GM18526 (cell line): ENCODE measurements at regions not wholly inside any gene's neighbourhood (a gene's known extent, or its start where the extent isn't known, plus 50 kb on each side); places are given as distances from the start of the nearest gene placed in this dataset.

Source experiments
- POLR2A ChIP-seq: IDR thresholded peaks from 3 replicates; pipeline ENCODE4 v1.6.1; 2011; ENCODE audit not compliant: insufficient read length; ENCODE audit errors: extremely low read depth

- TF ChIP-seq POLR2A, result no peak
These were observed 192.8 kb upstream of the EEA1 start for GRCh38 chr12:93121729-93122488.

DNA sequence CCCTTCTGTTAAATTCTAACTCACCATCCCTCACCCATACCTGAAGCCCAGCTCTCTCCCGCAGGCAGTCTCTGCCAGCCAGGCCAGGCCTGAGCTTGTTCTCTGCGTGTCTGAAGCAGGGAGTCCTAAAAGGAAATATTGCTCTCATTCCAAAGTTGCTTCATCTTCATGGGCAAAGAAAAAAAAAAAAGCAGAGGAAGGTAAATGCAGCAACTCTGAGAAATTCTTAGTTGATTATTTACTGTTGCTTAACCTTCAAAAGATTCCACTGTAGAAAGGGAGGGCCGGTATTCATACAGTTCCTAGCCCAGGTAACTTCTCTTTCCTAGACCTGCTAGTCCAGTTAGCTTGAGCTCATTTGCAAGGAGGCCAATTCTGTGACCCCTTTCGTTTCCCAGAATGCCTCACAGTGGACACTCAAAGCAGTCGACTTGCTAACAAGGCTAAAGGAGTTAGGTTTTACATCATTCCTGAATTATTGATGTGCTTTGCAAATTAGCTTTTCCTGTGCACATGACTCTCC lies 193.5 kb upstream of the EEA1 start:
- TF ChIP-seq POLR2A, result no peak

GRCh38 chr12:93125126-93125525 lies 196.0 kb upstream of the EEA1 start:
- TF ChIP-seq POLR2A, result no peak

DNA sequence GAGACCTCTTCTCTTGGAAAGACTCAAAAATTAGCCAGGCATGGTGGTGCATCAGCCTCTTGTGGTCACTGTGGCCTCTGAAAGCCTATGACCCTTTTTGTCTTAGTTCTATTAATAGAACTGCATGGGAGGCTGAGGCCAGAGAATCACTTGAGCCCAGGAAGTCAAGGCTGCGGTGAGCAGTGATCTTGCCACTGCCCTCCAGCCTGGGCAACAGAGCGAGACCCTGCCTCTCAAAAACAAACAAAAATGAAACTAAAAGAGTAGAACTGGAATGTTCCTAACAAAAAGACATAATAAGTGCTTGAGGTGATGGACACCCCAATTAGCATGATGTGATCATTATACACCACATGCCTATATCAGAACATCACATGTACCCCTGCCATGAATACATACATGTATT lies 197.0 kb upstream of the EEA1 start:
- TF ChIP-seq POLR2A, result no peak

DNA sequence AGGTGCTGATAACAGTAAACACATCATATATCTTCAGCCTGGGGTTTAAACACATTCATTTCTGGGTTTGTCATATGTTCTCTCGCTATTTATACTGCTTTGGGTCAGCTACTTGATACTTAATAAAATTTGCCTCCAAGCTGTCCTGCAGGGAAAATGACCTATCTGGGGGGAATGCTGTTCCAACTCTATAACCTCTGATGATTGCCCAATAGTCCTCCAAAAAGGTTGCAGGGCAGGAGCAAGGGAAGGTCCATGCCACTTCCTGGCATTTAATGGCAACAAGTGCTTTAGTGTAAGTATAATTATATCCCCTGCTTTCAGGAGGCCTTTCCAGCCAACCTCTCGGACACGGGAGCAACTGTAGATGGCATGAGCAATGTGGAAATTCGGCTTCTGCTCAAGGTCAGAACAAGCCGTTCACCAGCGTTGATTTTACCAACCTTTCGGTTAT lies 198.0 kb upstream of the EEA1 start:
- TF ChIP-seq POLR2A, result no peak

- TF ChIP-seq POLR2A, result no peak
These were observed 198.7 kb upstream of the EEA1 start for GRCh38 chr12:93127582-93128331.

- no peak for TF ChIP-seq POLR2A
These were observed 199.2 kb upstream of the EEA1 start for GRCh38 chr12:93128332-93128707.

- no peak for TF ChIP-seq POLR2A
These were observed 201.4 kb upstream of the EEA1 start for GRCh38 chr12:93130366-93131054.

- no peak for TF ChIP-seq POLR2A
These were observed 204.3 kb upstream of the EEA1 start for GRCh38 chr12:93133361-93133760.

- TF ChIP-seq POLR2A, result no peak
These were observed 205.2 kb upstream of the EEA1 start for GRCh38 chr12:93134175-93134890.

GRCh38 chr12:93134893-93135285 lies 205.8 kb upstream of the EEA1 start:
- TF ChIP-seq POLR2A, result no peak

DNA sequence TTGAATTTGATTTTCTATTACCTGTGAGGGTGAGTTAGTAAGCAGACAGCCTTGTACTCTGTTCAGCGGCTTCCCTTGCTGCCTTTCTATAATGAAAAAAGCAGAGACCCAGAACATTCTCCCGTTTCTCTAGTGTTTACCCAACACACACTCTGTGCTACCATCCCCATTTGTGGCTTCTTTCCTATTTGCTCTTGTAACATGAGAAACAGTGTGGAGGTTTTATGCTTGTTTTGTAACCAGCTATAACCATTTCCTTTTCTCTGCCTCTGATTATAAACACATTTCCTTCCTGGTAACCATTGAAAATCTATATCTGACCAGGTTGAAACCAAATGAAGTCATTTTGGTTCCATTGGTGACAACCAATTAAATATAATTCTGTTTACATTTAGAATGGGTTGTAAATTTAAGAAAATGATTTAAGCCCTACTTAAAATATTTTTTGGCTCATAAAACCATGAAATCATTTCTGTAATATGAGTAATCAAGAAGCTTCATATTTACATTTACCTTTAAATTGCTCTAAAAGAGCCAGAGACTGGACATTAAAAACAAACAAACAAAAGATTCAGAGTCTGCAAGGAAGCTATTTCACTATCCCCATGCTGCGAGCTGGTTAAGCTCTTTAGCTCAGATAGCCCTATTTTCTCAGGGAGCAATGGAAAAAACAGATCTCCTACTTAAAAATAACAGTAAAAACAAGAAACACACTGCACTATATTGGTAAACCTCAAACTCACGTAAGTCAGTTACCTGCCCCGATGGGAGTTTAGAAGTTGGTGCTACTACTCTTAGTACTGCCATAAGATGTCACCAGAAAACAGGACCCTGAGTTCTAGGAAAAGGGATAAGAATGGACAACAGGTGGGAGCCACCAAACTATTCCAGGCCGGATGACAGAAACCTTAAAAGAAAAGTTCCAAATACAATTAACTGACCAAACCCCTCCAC lies 206.5 kb upstream of the EEA1 start:
- TF ChIP-seq POLR2A, result no peak

- no peak for TF ChIP-seq POLR2A
These were observed 207.4 kb upstream of the EEA1 start for GRCh38 chr12:93136253-93137055.
